Urothelium cell line (cell line): ENCODE measurements at regions not wholly inside any gene's neighbourhood (a gene's known extent, or its start where the extent isn't known, plus 50 kb on each side); places are given as distances from the start of the nearest gene placed in this dataset.
A peak's percentile ranks its signal among the peaks of the same experiment; 100 is the strongest.

Experiments
- DNase-seq: peaks from one replicate; pipeline ENCODE4 v3.0.0; 2011; ENCODE audit warnings: low spot score, mixed read lengths
- FAIRE-seq: peaks from 2 replicates; lab custom pipeline; 2011; peaks lifted over from hg19 to GRCh38; lab: Jason Lieb, UNC

DNA sequence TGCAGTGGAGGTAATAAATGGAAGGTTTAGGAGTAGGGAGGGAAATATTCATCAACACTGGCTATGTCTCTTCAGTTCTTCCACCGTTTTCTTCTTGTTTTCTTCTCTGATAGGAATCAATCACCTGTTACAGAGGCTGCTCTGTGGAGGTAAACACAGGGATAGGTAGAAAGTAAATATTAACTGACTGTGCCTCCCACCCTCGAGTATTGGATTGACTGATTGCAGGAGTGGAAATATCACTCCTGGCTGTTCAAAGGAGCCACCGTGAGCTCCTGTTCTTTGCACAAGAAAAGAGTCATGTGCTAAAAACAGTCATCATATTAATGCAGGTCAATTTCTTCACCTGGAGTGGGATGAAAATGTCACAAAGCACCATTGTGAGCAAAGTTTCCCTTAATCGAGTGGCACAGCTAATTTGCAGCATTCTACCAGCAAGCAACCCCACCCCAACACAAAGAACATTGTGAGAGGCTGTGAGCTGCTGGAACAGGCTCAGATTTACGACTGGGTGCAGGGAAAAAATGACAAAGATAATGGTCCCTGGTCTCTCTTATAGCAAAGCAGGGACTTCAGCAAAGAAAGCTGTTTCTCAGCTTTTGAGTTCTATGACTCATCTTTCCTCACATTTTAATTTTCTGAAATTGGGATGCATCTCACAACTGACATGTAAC, 113.7 kb upstream of the TSPAN5 start:
- FAIRE-seq, result no peak

DNA sequence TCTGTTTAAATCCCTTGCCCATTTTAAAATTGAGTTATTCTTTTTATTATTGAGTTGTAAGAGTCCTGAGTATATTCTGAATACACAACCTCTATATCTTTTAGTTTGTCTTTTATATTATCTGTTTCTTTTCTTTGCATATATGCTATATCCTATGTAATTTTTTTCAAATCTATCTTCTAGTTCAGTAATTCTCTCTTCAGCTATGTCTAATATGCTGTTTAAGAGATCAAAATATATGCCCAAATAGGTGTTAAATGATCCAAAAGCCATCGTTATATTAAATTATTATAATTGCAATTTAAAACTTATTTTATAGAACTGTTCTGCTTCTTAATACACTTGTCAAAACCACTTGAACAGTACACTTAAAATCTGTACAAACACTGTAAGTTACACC, 107.4 kb upstream of the TSPAN5 start:
- DNase-seq (no peak), FAIRE-seq (no peak)

More for the DNA sequence above, 113.7 kb upstream of the TSPAN5 start:
- no peak for DNase-seq

GRCh38 chr4:98758182-98758581, 99.8 kb upstream of the TSPAN5 start:
- FAIRE-seq (no peak), DNase-seq (no peak)

- FAIRE-seq (no peak), DNase-seq (no peak)
These were observed 96.3 kb upstream of the TSPAN5 start for GRCh38 chr4:98754736-98755135.

GRCh38 chr4:98749206-98749605, 90.8 kb upstream of the TSPAN5 start:
- DNase-seq (no peak), FAIRE-seq (no peak)

- FAIRE-seq (no peak), DNase-seq (no peak)
These were observed 90.2 kb upstream of the TSPAN5 start for GRCh38 chr4:98748609-98749008.

DNA sequence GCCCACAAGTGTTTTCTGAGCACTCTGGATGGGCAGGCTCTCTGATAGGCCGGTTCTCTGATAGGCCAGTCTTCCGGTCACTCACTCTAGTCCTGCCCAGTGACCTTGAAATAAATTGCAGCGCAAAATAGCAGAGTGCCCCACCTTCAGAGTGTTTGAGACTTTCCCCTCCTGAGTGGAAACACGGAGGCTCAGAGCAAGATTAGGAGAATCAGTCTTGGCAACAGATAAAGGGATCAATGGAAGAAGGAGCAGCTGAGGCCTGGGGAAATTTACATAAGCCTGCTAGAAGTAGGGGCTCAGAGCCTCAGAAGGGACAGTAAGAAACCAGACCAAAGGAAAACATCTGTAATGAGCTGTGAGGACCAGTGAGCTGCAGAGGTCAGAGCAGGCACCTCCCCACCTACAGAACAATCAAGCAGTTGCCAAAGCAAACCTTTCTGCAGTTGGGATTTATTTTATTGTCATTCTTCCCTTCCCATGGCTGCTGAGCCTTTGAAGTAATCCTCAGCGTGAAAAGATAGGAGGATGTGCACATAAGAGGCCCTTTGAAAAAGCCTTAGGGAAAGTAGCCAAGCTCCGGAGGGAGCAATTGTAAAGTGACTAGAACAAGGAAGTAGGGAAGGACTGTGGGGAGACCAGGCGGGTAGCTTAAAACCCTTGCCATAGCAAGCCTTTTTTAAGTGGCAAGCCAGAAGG, 89.1 kb upstream of the TSPAN5 start:
- DNase-seq (no peak), FAIRE-seq (no peak)

- DNase-seq (no peak), FAIRE-seq (no peak)
These were observed 88.5 kb upstream of the TSPAN5 start for GRCh38 chr4:98746936-98747335.

DNA sequence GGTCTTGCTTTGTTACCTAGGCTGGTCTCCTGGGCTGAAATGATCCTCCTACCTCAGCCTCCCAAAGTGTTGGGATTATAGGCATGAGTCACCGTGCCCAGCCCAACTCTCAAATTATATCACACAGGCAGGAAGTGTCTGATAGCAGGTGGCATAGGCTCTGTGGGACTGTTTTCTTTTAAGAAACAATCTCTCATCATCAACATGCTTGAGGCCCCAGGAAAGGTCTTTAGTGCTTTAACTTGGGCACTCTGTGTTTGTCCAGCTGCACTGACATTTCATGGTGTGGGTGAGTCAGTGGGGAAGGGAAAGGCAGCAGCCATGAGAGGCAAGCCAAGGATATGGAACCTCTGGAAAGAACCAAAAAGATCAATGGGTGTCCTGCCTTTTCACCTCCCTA, 88.1 kb upstream of the TSPAN5 start:
- FAIRE-seq (no peak), DNase-seq (peak; percentile 17)

- FAIRE-seq (no peak), DNase-seq (no peak)
These were observed 87.0 kb upstream of the TSPAN5 start for GRCh38 chr4:98745366-98745765.

DNA sequence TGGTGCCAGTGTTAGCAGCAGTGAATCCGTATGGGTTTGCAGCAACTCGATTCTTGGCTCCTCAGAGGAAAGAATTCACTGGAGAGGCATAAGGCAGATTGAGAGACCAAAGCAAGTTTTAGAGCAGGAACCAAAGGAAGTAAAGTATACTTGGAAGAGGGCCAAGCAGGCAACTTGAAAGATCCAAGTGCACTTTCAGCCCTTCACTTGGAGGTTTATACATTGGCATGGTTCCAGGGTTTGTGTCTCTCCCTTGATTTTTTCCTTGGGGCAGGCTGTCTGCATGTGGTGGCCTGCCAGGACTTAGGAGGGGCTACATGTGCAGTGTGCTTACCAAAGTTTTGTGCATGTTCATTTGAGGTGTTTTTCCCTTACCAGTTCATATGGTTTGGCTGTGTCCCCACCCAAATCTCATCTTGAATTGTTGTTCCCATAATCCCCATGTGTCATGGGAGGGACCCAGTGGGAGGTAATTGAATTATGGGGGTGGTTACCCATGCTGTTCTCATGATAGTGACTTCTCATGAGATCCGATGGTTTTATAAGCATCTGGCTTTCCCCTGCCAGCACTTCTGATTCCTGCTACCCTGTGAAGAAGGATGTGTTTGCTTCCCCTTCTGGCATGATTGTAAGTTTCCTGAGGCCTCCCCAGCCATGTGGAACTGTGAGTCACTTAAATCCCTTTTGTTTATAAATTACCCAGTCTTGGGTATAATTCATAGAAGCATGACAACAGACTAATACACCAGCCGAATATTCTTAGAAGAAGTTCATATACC, 86.2 kb upstream of the TSPAN5 start:
- DNase-seq (no peak), FAIRE-seq (no peak)

- FAIRE-seq (no peak), DNase-seq (no peak)
These were observed 83.5 kb upstream of the TSPAN5 start for GRCh38 chr4:98741952-98742351.

- DNase-seq, result no peak
- no peak for FAIRE-seq
These were observed 81.3 kb upstream of the TSPAN5 start for GRCh38 chr4:98739751-98740150.

GRCh38 chr4:98733601-98734000, 75.2 kb upstream of the TSPAN5 start:
- FAIRE-seq, result no peak
- no peak for DNase-seq

DNA sequence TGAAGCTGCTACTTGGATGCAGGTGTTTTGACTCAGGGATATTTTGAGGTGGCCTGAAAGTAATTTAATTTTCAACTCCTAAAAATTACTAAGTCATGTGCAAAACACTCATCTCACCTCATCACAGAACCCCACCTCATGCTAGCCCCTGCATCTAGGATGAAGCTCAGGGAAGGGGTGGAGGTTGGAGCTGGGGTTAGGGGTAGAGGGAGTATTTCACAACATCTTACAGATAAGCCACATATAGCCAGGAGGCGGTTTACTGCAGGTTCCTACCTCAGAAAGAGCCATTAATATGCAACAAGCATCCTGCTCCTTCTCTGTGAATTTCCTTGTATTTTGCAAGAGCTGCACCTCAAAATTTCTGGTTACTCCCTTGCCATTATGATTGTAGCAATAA, 70.5 kb upstream of the TSPAN5 start:
- no peak for FAIRE-seq
- DNase-seq, result no peak

DNA sequence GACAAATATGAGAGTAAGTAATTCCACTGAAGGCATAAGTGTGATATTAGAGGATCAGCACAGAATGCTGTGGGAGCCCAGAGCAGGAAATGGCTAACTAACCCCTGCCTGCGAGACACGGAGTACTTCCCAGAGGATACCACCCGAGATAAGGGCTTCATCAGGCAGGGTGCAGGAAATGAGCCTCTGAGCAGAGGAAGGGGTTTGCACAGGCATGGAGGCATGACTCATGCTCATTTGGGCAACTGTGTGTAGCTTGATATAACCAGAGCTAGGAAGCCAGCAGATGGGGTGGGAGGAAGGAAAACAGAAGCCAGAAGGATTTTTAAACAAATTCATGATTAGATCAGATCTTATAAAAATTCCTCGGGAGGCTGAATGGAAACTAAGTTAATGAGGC, 70.0 kb upstream of the TSPAN5 start:
- FAIRE-seq (no peak), DNase-seq (peak; percentile 60)

DNA sequence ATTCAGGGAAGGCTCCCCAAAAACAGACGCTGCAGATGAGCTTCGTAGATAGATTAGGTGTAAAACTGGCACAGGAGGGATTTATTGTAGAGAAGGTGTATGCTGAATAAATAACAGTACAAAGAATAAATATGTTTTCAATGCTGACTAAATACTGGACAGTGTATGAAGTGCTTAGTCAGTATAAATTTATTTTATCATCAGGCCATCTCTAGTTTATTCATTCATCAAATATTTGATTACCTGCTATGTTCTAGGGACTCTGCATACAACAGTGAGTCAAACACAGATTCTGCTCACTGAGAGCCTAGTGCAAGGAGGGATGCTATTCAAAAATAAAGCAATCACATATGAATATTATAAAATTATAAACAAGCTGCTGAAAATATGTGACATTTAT, 63.6 kb upstream of the TSPAN5 start:
- DNase-seq (no peak), FAIRE-seq (no peak)

- DNase-seq, result peak; percentile 49
- no peak for FAIRE-seq
These were observed 62.6 kb upstream of the TSPAN5 start for GRCh38 chr4:98720871-98721480.

DNA sequence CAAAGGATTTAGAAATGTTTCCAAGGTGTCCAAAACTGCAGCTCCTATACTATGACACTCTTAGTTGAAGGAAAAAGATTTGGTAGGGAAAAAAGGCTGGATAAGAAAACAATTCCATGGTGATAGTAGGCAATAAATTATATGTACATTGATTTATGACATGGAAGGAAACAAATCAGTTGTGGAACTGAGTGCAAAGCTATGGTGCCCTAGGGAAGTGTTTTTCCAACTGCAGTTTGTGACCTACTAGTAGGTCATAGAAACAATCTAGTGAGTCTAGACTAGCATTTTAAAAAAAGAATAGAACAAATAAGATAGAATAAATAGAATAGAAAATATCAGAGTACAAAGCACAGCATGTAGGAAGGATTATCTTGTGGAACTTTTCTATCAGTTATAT, 58.4 kb upstream of the TSPAN5 start:
- no peak for DNase-seq
- FAIRE-seq, result no peak

DNA sequence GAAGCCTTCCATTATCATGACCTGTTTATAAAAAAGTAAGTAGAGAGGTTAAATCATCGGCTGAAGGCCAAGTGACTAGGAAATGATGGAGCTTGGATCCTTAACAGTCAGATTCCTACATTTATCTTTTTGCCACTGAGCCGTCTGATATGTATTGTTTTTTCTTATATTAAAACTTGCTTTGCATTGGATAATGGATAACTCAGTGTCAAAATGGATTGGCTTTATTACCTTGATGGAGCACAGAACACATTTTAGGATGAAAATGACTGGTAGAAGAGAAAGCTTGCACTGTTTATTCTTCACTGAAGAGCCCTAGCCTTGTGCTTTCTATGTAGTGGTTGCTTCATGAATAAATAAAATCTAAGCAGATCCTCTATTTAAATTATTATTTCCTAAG, 54.2 kb upstream of the TSPAN5 start:
- FAIRE-seq (no peak), DNase-seq (no peak)

DNA sequence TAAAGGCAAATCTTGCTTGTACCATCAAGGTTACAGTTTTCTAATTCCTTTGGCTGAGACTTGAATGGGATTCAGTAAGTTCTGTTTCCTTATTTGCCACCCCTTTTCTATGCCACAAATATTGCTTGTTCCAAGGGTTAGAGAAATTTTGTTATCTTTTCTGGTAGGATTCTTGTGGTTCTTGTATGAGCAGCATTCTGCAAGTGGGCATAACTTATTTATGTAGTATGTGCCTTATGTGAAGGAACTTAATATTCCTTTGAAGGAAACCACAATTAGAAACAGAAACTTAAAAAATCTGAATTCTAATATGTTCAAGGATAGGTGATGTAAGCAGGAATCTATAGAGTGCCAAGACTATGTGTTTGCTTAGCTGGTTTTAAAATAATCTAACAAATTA, 53.1 kb upstream of the TSPAN5 start:
- DNase-seq (no peak), FAIRE-seq (no peak)

GRCh38 chr4:98710831-98711230, 52.4 kb upstream of the TSPAN5 start:
- FAIRE-seq, result no peak

More at GRCh38 chr4:98710831-98711230, 52.4 kb upstream of the TSPAN5 start:
- no peak for DNase-seq
